ENCODE measurements at regions not wholly inside any gene's neighbourhood (a gene's known extent, or its start where the extent isn't known, plus 50 kb on each side); places are given as distances from the start of the nearest gene placed in this dataset.

GRCh38 chr12:14275886-14276285, 89.6 kb upstream of the ATF7IP start:
- TF ChIP-seq, protein P1, sequence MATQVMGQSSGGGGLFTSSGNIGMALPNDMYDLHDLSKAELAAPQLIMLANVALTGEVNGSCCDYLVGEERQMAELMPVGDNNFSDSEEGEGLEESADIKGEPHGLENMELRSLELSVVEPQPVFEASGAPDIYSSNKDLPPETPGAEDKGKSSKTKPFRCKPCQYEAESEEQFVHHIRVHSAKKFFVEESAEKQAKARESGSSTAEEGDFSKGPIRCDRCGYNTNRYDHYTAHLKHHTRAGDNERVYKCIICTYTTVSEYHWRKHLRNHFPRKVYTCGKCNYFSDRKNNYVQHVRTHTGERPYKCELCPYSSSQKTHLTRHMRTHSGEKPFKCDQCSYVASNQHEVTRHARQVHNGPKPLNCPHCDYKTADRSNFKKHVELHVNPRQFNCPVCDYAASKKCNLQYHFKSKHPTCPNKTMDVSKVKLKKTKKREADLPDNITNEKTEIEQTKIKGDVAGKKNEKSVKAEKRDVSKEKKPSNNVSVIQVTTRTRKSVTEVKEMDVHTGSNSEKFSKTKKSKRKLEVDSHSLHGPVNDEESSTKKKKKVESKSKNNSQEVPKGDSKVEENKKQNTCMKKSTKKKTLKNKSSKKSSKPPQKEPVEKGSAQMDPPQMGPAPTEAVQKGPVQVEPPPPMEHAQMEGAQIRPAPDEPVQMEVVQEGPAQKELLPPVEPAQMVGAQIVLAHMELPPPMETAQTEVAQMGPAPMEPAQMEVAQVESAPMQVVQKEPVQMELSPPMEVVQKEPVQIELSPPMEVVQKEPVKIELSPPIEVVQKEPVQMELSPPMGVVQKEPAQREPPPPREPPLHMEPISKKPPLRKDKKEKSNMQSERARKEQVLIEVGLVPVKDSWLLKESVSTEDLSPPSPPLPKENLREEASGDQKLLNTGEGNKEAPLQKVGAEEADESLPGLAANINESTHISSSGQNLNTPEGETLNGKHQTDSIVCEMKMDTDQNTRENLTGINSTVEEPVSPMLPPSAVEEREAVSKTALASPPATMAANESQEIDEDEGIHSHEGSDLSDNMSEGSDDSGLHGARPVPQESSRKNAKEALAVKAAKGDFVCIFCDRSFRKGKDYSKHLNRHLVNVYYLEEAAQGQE (IDR thresholded peaks at IDR 0.05; ENCODE audit: low read depth), result no peak
- TF ChIP-seq TAF1 (IDR thresholded peaks at IDR 0.05; ENCODE audit: low read depth) (no peak), FOXM1 (IDR thresholded peaks at IDR 0.05; ENCODE audit: borderline replicate concordance, low read depth) (no peak), CEBPB (IDR thresholded peaks at IDR 0.05) (no peak), USF1 (IDR thresholded peaks at IDR 0.05) (no peak), TCF12 (IDR thresholded peaks at IDR 0.05; ENCODE audit: low read depth) (no peak), YY1 (IDR thresholded peaks at IDR 0.05; ENCODE audit: low read depth) (no peak), ZBTB7A (IDR thresholded peaks at IDR 0.05; ENCODE audit: low read depth) (no peak), NFIC (IDR thresholded peaks at IDR 0.05) (no peak), RAD21 (IDR thresholded peaks at IDR 0.05; ENCODE audit: low read depth) (no peak)

Data from Ishikawa (cell line).